ENCODE measurements at regions not wholly inside any gene's neighbourhood (a gene's known extent, or its start where the extent isn't known, plus 50 kb on each side); places are given as distances from the start of the nearest gene placed in this dataset.

GRCh38 chr20:57940868-57941522 lies 231.2 kb upstream of the PMEPA1 start:
- Histone ChIP-seq H3K9me1 (ENCODE audit: insufficient read depth, low read length) (no peaks in the 10 kb centered on the region), H3K56ac (ENCODE audit: extremely low read depth, insufficient read depth, low read length) (no peak overlapping the region), H3K4me1 (ENCODE audit: control insufficient read depth, insufficient read depth, low read length) (no peaks in the 10 kb centered on the region), H2BK20ac (ENCODE audit: low read depth, low read length) (no peak overlapping the region), H3K23ac (ENCODE audit: low read depth, low read length) (no peak overlapping the region), H3K36me3 (ENCODE audit: control insufficient read depth, insufficient read depth, low read length) (no peaks in the 10 kb centered on the region), H2BK120ac (ENCODE audit: low read depth, low read length) (no peak overlapping the region), H3K4me2 (ENCODE audit: low read depth, low read length) (no peak overlapping the region), H3K4me3 (ENCODE audit: insufficient read depth, low read depth, low read length) (no peak overlapping the region), H3K9ac (ENCODE audit: low read depth, low read length) (no peak overlapping the region), H3K27me3 (ENCODE audit: control insufficient read depth, insufficient read depth, low read length) (peaks cover 2% of the 10 kb centered on the region), H2BK5ac (ENCODE audit: low read depth, low read length, poor library complexity, severe bottlenecking) (no peak overlapping the region), H2AK5ac (ENCODE audit: low read depth, low read length) (no peak overlapping the region), H4K91ac (ENCODE audit: insufficient read depth, low read depth, low read length) (no peak overlapping the region), H4K20me1 (ENCODE audit: insufficient read depth, low read length) (no peaks in the 10 kb centered on the region), H2AK9ac (replicated peaks; ENCODE audit: low read depth, low read length, poor library complexity) (no peak overlapping the region), H3K14ac (replicated peaks; ENCODE audit: low read depth, low read length) (no peak overlapping the region), H3K27ac (ENCODE audit: insufficient read depth, low read length) (no peak overlapping the region), H2AFZ (replicated peaks; ENCODE audit: low read length, poor library complexity) (no peak overlapping the region), H3K79me1 (ENCODE audit: low read depth in 1 of 2, low read length in 2 of 2) (no peaks in the 10 kb centered on the region), H3K18ac (ENCODE audit: low read depth, low read length) (no peak overlapping the region), H4K5ac (ENCODE audit: low read depth, low read length) (no peak overlapping the region), H3K9me3 (ENCODE audit: control insufficient read depth, insufficient read depth, low read length) (no peaks in the 10 kb centered on the region), H2BK15ac (ENCODE audit: low read depth, low read length) (no peak overlapping the region), H3K4ac (ENCODE audit: low read depth, low read length) (no peak overlapping the region), H4K8ac (ENCODE audit: low read depth in 2 of 2, low read length in 2 of 2) (no peak overlapping the region)
- no TSS peak for BruUV-seq (replicated peaks)
- no peak for TF ChIP-seq ELK1 (IDR thresholded peaks at IDR 0.05; ENCODE audit: borderline replicate concordance, low read depth, low read length)
- TF ChIP-seq POLR2A (IDR thresholded peaks at IDR 0.05; ENCODE audit: low read depth, low read length), result no peak
- no peak for TF ChIP-seq RCOR1 (IDR thresholded peaks at IDR 0.05; ENCODE audit: insufficient replicate concordance, low read length)
- TF ChIP-seq MAZ (IDR thresholded peaks at IDR 0.05; ENCODE audit: borderline replicate concordance, low read depth, low read length), result no peak
- TF ChIP-seq CHD1 (IDR thresholded peaks at IDR 0.05; ENCODE audit: low read depth, low read length), result no peak
- TF ChIP-seq, protein P1, sequence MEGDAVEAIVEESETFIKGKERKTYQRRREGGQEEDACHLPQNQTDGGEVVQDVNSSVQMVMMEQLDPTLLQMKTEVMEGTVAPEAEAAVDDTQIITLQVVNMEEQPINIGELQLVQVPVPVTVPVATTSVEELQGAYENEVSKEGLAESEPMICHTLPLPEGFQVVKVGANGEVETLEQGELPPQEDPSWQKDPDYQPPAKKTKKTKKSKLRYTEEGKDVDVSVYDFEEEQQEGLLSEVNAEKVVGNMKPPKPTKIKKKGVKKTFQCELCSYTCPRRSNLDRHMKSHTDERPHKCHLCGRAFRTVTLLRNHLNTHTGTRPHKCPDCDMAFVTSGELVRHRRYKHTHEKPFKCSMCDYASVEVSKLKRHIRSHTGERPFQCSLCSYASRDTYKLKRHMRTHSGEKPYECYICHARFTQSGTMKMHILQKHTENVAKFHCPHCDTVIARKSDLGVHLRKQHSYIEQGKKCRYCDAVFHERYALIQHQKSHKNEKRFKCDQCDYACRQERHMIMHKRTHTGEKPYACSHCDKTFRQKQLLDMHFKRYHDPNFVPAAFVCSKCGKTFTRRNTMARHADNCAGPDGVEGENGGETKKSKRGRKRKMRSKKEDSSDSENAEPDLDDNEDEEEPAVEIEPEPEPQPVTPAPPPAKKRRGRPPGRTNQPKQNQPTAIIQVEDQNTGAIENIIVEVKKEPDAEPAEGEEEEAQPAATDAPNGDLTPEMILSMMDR (conservative IDR thresholded peaks at IDR 0.05; ENCODE audit: low read depth, low read length), result no peak
- TF ChIP-seq MXI1 (IDR thresholded peaks at IDR 0.05; ENCODE audit: borderline replicate concordance, low read depth, low read length), result no peak
- no peak for TF ChIP-seq RAD21 (IDR thresholded peaks at IDR 0.05; ENCODE audit: low read length)
- DNase-seq (no peak), ATAC-seq (ENCODE audit: low read depth) (no peak)
- WGBS, 2 experiments (ENCODE audit: extremely low coverage in 2 of 2, insufficient read length in 1 of 2), result 56% methylated on average over 8 of the region's 14 CpGs; no CpG with 5 or more reads in 1 of the 2 experiments
- intact Hi-C loops (cut with micrococcal nuclease) (no loop called here), dilution Hi-C loops (cut with HindIII; ENCODE audit: low sequenced_read_pairs, unreplicated experiment) (no loop called here), in situ Hi-C loops (cut with MboI; ENCODE audit: low sequenced_read_pairs) (no loop called here)
- ChIA-PET POLR2A (ENCODE audit: unreplicated experiment) (no interaction called here), CTCF (no interaction called here)

Measured in IMR-90 (cell line).